ENCODE measurements at regions not wholly inside any gene's neighbourhood (a gene's known extent, or its start where the extent isn't known, plus 50 kb on each side); places are given as distances from the start of the nearest gene placed in this dataset.

GRCh38 chr1:239539812-239540211 lies 153.4 kb downstream of the CHRM3 start:
- DNase-seq, result no peak

GRCh38 chr1:239543873-239544272 lies 157.5 kb downstream of the CHRM3 start:
- DNase-seq, result no peak

- DNase-seq, result no peak
These were observed 159.1 kb downstream of the CHRM3 start for GRCh38 chr1:239545466-239545865.

- no peak for DNase-seq
These were observed 161.6 kb downstream of the CHRM3 start for GRCh38 chr1:239547987-239548386.

- no peak for DNase-seq
These were observed 163.8 kb downstream of the CHRM3 start for GRCh38 chr1:239550178-239550577.

- DNase-seq, result no peak
These were observed 169.0 kb downstream of the CHRM3 start for GRCh38 chr1:239555350-239555749.

GRCh38 chr1:239558559-239558958 lies 172.2 kb downstream of the CHRM3 start:
- DNase-seq, result no peak

GRCh38 chr1:239558991-239559390 lies 172.6 kb downstream of the CHRM3 start:
- DNase-seq, result no peak

GRCh38 chr1:239560921-239561320 lies 174.6 kb downstream of the CHRM3 start:
- no peak for DNase-seq

- DNase-seq, result no peak
These were observed 175.7 kb downstream of the CHRM3 start for GRCh38 chr1:239562095-239562494.

- DNase-seq, result no peak
These were observed 177.3 kb downstream of the CHRM3 start for GRCh38 chr1:239563681-239564080.

GRCh38 chr1:239566074-239566473 lies 179.7 kb downstream of the CHRM3 start:
- no peak for DNase-seq

- no peak for DNase-seq
These were observed 184.5 kb downstream of the CHRM3 start for GRCh38 chr1:239570878-239571277.

GRCh38 chr1:239572183-239572582 lies 185.8 kb downstream of the CHRM3 start:
- DNase-seq, result no peak

- no peak for DNase-seq
These were observed 187.7 kb downstream of the CHRM3 start for GRCh38 chr1:239574112-239574511.

GRCh38 chr1:239575113-239575512 lies 188.7 kb downstream of the CHRM3 start:
- no peak for DNase-seq

- no peak for DNase-seq
These were observed 197.2 kb downstream of the CHRM3 start for GRCh38 chr1:239583536-239583935.

- no peak for DNase-seq
These were observed 199.8 kb downstream of the CHRM3 start for GRCh38 chr1:239586128-239586527.

- DNase-seq, result no peak
These were observed 200.7 kb downstream of the CHRM3 start for GRCh38 chr1:239587066-239587465.

- no peak for DNase-seq
These were observed 201.4 kb downstream of the CHRM3 start for GRCh38 chr1:239587574-239588369.

- DNase-seq, result no peak
These were observed 204.2 kb downstream of the CHRM3 start for GRCh38 chr1:239590556-239590955.

GRCh38 chr1:239593527-239593926 lies 207.2 kb downstream of the CHRM3 start:
- DNase-seq, result no peak

GRCh38 chr1:239600588-239600987 lies 214.2 kb downstream of the CHRM3 start:
- DNase-seq, result no peak

GRCh38 chr1:239601108-239601507 lies 214.7 kb downstream of the CHRM3 start:
- DNase-seq, result no peak

- DNase-seq, result no peak
These were observed 217.2 kb downstream of the CHRM3 start for GRCh38 chr1:239603530-239603929.
